ENCODE measurements at regions not wholly inside any gene's neighbourhood (a gene's known extent, or its start where the extent isn't known, plus 50 kb on each side); places are given as distances from the start of the nearest gene placed in this dataset.
"Not testable (repeated sequence)": the region's sequence is repeated elsewhere in the genome, so short reads cannot be mapped to it uniquely, and the experiment has no call there.

DNA sequence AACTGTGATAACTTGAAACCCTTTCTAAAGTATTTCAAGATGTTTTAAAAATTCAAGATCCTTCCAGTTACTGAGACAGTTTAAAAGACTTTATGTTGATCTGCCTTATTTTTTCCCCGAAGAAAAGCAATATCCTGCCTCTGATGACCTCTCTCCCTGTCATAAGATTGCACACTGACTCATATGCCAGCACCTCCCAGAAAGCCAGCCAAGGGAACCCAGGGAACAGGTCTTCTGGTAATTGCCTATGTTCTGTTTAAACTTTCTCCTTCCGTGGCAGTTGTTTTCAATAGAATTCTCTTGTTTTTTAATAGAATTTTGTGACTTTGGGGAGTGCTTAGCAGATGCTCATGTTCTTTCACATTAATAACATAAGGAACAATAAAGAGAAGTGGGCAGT, 300.2 kb upstream of the PRKD1 start:
- no peak for DNase-seq

DNA sequence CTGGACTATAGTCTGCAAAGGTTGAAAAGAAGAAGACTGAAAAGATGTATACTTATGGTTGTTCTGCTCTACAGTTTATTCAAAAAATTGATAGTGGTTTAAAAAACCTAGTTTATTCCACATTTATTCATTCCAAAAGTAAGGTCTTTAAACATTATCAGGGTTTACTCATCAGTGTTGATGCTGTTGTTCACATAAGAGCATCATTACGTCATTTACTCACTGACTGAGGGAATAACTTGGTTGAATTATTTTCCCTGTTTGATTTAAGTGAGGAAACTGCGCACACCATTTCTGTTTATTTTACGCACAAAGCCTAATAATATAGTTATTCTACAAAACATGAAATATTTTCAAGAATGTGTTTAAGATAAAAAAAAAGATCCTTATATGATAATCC, 303.1 kb upstream of the PRKD1 start:
- no peak for DNase-seq

DNA sequence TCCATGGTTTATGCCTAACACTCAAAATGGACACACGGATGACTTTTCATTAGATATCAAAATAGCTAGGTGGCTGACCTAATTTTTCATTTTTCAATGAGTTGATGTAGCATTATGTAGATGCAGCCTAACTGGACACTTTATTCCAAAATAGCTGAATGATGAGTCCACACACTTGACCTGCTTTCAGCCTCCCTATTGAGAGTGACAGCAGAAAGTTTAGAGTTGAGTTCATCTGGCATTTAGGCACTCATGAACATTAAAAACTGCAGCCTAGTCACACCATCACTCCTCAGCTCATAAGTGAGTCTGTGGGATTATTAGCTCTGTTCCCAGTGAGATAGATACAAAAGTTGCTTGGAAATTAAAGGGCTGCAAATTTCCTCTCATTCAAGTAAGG, 307.3 kb upstream of the PRKD1 start:
- no peak for DNase-seq

GRCh38 chr14:30235485-30235884, 307.8 kb upstream of the PRKD1 start:
- DNase-seq = no peak

- DNase-seq = no peak
Measured at GRCh38 chr14:30238936-30239335, 311.3 kb upstream of the PRKD1 start.

GRCh38 chr14:30240018-30240417, 312.4 kb upstream of the PRKD1 start:
- no peak for DNase-seq

- no peak for DNase-seq
Measured at GRCh38 chr14:30240685-30241084, 313.0 kb upstream of the PRKD1 start.

- no peak for DNase-seq
Measured at GRCh38 chr14:30242744-30243143, 315.1 kb upstream of the PRKD1 start.

- DNase-seq = no peak
Measured at GRCh38 chr14:30243207-30243606, 315.6 kb upstream of the PRKD1 start.

- DNase-seq = no peak
Measured at GRCh38 chr14:30243805-30244204, 315.2 kb upstream of the G2E3 start.

- not testable (repeated sequence) for DNase-seq
Measured at GRCh38 chr14:30244348-30244747, 314.6 kb upstream of the G2E3 start.

DNA sequence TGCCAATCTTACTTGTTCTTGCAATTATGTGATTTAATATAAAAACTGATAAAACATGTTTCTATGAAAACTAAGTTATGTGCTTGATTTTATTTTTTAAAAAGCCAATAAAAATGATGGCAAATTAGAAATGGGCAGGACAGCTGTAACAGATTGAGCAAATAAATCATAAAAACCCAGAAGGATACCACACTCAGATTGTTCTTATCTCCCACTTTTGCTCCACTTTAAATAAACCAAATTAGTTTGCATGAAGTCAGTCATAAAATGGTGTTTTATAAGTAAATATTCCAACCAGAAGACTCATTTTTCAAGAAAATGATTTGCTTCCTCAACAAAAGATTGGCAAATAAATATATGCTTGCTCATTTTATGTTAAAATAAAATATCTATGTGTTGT, 307.9 kb upstream of the G2E3 start:
- DNase-seq = no peak

DNA sequence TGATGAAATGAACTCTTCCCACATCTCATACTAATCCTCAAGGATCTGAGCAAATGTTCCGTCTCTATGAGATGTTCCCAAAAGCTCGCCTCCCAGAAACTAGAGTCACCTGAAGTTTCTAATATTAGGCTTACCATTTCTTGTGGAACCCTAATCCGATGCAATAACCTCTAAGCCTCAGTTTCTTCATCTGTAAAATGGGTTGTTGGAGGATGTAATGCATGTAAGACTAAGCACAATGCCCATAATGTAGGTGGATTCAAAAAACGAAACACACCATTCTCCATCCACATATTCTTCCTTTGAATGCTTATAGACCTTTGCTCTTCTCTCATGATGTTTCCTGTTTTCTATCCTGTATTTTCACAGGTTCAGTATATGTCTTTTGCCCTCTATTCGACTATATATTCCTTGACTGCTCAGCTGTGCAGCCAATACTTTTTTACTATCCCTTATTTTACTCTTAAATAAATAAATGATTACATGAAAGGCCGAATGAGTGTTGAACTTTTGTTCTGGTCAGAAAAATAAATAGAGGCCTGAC, 307.3 kb upstream of the G2E3 start:
- no peak for DNase-seq

GRCh38 chr14:30252151-30252550, 306.8 kb upstream of the G2E3 start:
- no peak for DNase-seq

DNA sequence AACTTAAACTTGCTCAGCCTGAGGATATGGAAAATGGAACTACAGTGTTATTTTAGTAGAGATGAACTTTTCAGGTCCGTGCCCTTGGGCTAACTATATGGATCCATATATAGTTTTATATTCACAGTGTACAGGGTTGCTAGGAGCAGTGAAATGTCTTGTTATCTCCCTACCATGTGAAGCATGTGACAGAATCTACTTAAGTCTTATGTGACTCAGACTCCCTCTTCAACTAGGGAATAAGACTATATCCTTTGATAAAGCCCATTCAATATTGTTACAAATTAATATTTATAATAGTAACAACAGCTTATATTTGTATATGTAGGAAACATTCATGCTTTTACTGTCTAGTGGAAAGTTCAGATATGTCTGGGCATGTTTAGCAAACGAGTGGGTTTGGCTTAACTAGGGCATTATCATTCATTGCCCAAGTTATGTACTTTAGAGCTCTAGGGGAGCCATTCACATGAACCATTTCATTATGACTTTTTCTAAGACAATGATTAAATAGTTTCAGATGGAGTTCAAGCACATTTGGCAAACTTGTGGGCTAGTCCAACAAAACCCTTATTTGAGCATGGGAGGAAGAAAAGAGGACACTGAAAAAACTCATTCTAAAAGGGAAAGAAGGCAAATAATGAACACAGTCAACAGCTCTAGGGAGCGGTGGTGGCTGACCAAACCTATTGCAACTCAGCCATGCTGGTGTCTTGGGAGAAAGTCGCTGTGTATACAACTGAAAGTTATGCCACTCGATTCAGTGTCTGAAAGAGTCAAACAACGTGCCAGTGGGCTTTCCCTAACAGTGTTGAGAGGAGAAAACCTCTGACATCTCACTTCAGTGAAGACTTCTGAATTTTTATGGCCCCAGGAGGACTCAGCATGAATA, 305.9 kb upstream of the G2E3 start:
- DNase-seq = no peak

DNA sequence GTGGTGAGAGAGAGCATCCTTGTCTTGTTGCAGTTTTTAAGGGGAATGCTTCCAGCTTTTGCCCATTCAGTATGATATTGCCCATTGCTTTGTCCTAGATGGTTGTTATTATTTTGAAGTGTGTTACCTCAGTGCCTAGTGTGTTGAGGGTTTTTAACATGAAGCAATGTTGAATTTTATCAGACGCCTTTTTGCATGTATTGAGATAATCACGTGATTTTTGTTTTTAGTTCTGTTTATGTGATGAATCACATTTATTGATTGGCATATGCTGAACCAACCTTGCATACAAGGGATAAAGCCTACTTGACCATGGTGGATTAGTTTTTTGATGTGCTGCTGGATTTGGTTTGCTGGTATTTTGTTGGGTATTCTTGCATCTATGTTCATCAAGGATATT, 302.3 kb upstream of the G2E3 start:
- DNase-seq = no peak

DNA sequence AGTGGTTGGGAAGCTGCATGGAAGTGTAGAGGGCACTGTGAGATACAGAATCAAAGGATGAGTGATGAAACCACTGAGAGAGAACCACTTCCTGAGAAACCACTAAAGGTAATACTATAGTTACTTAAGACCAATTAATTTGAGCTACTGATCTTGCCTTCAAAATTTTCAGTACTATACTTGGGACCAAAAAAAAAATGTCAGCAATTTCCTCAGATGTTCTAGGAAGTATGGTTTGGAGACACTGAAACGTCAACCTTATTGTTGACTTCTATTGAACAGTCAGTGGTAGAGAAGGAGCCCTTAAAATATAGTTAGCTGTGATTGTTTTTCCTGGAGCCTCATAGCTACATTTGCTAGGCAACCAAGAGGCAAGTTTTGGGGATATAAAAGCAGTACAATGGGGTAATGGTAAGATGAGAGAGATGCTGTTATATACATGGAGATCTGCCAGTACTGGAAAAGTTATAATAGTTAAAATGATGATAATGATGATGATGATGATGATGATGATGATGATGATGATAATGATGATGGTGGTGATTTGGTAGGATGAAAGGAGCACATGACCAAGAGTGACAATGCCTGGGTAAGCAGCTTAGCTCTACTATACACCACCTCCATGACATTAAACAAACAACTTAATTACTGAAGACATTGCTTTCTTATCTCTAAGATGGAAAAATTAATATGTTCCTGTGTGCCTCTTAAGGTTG, 300.9 kb upstream of the G2E3 start:
- DNase-seq = no peak

DNA sequence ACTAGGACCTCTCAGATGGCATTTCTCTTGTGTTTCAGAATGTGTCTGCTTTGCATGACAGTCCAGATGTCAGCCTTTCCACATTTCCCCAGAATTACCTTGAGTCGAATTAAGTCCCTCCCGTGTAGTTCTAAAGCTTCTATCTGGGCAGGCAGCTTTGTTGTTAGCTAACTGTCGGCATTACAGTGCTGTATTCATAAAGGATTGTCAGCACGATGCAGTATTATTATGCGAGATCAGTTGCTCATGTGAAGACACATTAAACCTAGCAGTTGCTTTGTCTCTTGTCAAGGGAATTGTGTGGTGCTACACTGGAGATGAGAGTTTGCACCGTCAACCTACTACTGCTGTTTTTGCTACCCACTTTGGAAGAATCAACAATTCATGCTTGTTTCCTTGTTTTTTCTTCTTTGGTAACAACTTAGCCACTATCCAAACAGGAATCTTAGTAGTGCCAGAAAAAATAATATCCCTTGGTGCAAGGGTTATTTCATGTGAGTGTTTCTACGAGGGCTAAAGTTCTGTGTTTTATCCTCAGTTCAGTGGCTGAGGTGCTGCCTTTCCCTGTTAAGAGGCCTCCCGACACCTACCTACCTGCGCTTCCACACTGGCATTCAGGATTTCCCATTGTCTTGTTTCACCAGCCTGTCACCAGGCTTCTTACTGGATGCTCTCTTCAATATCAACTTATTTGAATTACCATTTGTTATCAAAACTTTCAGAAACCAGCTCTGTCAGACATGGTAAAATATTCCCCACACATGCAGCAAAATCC, 297.9 kb upstream of the G2E3 start:
- DNase-seq = no peak

DNA sequence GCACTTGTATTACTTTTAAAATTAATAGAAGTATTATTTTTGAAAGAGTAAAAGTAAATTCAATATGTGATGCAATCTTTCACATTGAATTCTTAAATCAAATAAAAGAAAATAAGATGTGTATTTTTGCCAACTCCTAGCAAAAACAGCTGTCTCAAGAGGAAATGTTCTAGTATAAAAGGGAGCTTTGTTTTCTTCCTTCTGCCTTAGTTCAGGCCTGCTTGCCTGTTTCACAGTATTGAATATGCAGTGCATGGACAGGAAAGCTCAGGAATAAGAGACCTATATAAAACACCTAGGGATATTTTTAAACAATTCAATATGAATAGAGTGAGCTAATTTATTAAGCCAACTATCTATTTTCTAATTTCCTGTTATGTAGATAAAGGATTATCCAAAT, 294.8 kb upstream of the G2E3 start:
- no peak for DNase-seq

GRCh38 chr14:30266290-30266689, 292.7 kb upstream of the G2E3 start:
- no peak for DNase-seq

- DNase-seq = no peak
Measured at GRCh38 chr14:30267141-30267540, 291.8 kb upstream of the G2E3 start.

DNA sequence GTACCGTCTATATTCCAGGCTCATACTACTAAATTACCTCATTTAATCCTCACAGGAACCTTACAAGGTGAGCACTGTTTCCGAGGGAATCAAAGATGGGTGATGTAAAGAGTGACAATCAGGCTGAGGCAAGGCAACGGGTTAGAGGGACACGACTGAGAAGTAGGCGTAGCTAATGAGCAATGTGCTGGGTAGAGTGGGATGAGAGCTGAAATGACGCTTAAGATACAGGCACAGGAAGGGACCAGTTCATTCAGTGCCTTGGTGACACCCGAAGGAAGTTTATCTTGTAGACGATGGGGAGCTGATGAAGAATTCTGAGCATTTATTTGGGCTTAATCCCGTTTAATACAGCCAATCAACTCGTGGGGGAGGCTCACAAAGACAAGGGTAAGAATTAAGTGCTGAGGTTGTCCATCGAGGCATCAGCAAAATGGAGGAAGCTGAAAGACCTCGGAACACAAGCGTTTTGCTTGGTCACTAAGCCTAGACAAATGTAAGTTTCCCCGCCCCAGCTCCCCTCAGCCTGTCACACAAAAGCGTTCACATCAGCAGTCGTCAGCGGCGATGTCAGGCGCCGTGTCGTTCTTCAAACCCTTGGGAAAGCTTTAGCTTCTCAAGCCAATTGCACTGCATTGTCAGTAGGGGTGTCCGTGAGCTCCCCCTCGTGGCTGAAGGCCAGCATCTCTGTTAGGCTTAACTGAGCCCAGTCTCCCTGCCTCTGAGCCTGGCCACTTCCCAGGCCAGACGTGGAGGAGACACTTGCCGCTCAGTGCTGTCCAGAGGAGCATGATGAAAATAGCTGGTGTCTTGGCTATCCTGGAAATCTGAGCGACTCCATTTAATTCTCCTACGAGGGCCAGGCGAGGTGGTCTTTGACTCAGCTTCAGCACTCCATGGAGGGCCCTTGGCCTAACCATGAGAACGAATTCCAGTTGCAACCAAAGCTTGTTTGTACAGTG, 288.5 kb upstream of the G2E3 start:
- peak; percentile 62 for DNase-seq
